NCI-H2227 (cell line): ENCODE measurements at regions not wholly inside any gene's neighbourhood (a gene's known extent, or its start where the extent isn't known, plus 50 kb on each side); places are given as distances from the start of the nearest gene placed in this dataset.
"Not testable (repeated sequence)": the region's sequence is repeated elsewhere in the genome, so short reads cannot be mapped to it uniquely, and the experiment has no call there.

Experiments
- DNase-seq: peaks from one replicate; lab custom pipeline; 2025; ENCODE audit not compliant: unreplicated experiment; lab: John Stamatoyannopoulos, UW

DNA sequence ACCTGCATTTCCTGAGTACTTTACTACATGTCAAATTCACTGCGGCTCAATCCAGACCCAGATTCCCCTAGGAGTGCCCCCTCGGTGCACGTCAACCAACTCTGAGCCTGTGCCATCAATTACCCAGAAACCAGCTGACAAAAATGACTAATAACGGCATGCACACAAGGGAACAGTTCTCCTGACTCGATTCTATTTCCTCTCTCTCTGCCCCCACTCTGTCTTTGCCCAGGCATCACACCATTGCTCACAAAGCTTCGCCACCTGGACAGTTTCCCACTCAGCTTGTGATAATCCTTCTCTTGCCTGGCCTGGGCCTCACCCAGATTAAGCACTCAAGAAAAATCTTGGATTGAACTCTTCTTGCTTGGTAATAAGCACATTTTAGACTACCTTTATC lies 115.3 kb upstream of the NDUFV2 start:
- no peak for DNase-seq

- DNase-seq: peak; percentile 78
Observed at GRCh38 chr18:8988260-8988871, 114.1 kb upstream of the NDUFV2 start.

DNA sequence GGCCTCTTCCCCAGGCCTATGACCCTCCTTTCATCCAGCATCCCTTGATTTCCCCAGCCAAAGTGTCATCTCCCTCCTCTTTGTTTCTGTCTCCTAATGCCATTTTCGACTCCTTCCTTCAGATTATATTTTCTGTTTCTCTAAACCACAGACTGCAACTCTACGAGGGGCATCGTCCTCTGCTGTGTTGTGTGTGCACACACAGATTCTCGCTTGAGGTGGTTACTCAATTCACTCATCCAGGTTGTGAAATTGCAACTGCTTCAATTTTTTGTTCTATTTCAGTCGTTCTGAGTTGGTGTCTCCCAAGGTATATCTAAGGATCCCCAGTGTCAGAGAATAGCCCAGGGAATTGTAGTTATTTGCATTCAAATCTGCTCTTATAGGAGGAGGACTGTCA lies 113.5 kb upstream of the NDUFV2 start:
- no peak for DNase-seq

- no peak for DNase-seq
Observed at GRCh38 chr18:8989855-8990254, 112.6 kb upstream of the NDUFV2 start.

DNA sequence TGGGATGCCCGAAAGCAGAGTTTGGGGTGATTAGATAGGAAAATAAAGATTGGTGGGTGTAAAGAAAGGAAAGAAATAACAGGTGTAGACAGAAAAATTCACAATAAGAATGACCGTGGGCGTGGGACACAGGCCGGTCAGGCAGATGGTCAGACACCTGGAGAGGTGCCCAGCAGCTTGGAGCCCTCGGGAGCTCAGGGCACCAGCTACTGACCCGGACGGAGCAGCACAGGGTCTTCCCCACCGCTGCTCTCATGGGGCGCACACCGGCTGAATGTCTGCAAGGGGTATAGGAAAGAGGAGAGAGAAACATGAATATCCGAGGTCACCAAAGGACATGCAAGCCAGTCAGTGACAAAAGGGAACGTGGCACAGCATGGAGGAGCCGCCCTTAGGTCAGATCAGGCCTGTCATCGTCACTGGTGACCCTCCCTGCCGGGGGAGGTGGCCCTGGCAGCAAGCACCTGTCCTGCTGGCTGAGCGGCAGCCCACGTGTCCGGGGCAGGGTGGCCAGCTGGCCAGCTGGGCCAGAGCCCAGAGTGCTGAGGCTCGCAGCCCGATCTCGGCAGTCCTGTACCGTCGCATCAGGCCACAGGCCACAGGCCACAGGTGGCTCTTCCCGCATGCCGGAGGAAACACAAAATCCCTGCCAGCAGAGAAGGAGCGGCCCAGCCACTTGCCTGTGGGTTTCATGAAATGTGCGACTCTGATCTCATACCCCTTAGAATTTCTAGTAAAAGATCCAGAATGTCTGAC lies 112.0 kb upstream of the NDUFV2 start:
- no peak for DNase-seq

DNA sequence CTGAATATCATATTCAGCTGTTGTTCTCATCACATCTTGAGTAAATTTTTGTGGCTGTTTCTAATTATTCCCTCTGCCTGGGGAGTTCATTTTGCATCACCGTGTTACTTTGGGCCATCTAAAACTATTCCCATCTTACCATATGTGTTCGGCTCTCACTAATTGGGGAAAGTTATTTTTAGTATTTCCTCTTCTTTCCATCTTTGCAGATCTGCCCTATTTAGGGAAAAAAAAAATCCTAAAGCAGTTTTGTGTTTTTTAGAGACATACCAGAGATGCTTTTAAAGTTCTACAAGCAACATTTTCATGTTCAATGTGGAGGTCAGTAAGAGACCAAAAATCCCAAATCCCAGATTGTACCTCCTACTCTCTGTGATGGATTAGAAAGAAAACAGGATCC lies 111.3 kb upstream of the NDUFV2 start:
- no peak for DNase-seq

DNA sequence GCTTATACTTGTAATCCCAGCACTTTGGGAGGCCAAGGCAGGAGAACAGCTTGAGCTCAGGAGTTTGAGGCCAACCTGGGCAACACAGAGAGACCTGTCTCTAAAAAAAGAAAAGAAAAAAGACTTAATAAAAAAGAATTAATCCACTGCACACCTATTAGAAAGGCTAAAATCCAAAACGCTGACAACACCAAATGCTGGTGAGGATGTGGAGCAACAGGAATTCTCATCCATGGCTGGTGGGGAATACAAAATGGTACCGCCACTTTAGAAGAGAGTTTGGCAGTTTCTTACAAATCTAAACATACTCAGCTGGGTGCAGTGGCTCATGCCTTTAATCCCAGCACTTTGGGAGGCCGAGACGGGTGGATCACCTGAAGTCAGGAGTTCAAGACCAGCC lies 110.0 kb upstream of the NDUFV2 start:
- not testable (repeated sequence) for DNase-seq

- DNase-seq: no peak
Observed at GRCh38 chr18:8994603-8995002, 107.9 kb upstream of the NDUFV2 start.

GRCh38 chr18:8995096-8995495 lies 107.4 kb upstream of the NDUFV2 start:
- DNase-seq: no peak

GRCh38 chr18:8996771-8997432 lies 105.6 kb upstream of the NDUFV2 start:
- no peak for DNase-seq

DNA sequence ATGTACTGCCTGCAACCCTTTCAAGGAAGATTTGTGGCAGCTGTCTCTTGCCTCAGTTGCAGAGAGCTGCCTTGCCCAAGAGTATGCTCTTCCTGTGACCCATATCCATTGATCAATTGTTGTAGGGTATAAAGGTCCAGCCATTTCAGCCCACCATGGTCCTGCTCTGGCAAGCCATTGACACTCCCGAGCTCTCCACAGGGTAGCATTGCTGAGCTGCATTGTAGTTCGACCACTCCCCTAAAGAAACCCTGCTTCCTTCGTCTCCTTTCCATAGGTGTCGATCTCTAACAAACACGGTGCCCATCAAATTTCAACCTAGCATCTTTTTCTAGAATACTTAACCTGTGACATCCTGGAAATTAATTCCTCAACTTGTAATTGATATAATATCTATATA lies 104.9 kb upstream of the NDUFV2 start:
- no peak for DNase-seq

DNA sequence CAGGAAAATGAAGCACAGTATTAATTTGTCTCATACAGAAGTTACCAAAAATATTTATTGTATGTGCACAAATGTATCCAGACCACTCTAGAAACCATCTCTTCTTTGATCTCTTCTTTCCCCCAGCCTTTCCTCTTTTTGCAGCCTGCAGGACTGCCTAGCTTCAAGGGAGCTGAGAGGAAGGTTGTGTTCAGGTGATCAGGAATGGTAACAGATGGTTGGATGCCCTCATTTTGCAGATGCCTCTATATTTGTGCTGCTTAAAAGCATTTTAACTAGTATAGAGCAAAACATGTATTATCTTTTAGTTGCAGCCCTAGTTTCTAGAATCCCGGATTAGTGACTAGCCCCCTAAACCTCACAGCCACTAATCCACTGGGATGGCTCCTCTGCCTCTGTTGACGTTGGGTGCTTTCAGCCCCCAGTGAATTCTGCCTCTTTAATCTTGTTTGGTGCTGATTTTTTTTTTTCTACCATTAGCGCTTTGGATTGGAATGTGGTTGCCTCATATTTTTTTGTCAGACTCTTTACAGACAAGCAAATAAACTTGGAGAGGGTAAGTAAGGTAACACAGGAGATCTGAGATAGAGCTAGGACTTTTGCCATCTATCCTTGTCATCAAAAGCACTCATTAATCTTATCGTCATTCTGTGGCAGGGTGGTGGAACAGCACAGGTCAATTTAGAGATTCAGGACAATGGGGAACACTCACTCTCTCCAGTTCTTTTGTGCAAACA lies 103.8 kb upstream of the NDUFV2 start:
- DNase-seq: no peak

DNA sequence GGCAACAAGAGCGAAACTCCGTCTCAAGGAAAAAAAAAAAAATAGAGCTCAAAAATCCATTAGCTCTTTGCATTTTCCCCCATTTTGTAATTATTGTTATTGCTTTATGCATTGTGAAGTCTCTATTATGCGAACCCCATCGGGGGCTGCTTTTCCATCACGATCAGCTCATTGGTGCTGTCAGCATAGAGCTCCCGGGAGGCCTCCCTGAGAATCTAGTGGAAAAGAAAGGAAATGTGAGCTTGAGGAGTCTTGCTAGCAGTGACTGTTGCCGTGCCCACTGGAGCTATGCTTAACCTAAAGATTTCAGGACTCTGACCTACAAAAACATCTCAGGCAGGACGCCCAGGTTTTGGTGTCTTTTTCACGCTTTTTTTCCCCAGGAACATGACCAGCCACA lies 102.6 kb upstream of the NDUFV2 start:
- no peak for DNase-seq

DNA sequence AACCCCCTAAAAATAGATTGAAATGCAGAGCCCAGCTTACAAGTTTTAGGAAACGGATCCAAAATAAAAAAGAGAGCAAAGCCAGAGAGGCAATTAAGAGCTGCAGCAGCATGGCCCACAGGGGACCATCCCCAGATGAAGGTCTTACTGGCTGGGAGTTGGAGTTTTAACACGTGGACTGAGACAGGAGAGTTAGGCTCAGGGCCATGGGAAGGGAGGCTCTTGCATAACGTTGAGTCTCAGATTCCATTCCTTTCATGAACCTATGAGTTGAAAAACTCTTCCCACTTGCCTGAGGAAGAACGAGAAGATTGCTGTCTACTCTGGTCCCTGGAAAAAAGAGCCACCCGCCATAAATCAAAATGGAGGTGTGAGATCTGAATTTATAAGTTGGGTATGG lies 101.8 kb upstream of the NDUFV2 start:
- no peak for DNase-seq

- no peak for DNase-seq
Observed at GRCh38 chr18:9001209-9001608, 101.3 kb upstream of the NDUFV2 start.

- no peak for DNase-seq
Observed at GRCh38 chr18:9003406-9004100, 98.9 kb upstream of the NDUFV2 start.

DNA sequence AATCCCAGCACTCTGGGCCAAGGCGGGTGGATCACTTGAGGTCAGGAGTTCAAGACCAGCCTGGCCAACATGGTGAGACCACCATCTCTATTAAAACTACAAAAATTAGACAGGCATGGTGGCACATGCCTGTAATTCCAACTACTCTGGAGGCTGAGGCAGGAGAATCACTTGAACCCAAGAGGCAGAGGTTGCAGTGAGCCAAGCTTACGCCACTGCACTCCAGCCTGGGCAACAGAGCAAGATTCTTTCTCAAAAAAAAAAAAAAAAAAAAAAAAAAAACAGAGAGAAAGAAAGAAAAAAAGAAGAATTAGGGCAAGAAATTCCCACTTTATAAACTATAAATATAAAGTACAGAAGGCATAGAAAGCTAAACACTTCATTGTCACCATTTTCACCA lies 98.2 kb upstream of the NDUFV2 start:
- DNase-seq: not testable (repeated sequence)

GRCh38 chr18:9007700-9008099 lies 94.8 kb upstream of the NDUFV2 start:
- not testable (repeated sequence) for DNase-seq

DNA sequence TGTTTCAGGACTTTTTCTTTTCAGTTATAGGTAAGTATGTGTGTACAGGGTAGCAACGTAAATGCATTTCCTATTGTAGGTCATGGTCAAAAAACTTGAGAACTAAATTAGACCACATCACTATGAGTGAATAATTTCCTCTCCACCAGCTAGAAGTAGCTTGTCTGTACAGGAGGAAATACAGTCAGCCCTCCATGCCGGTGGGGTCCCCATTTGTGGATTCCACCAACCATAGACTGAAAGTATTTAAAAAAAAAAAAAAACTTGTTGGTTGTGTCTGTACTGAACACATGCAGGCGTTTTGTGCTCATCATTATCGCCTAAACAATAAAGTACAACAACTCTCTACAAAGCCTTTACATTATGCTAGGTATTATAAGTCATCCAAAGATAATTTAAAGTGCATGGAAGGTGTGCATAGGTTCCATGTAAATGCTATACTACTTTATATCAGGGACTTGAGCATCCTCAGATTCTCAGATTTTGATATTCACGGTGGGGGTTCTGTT lies 94.2 kb upstream of the NDUFV2 start:
- DNase-seq: no peak

DNA sequence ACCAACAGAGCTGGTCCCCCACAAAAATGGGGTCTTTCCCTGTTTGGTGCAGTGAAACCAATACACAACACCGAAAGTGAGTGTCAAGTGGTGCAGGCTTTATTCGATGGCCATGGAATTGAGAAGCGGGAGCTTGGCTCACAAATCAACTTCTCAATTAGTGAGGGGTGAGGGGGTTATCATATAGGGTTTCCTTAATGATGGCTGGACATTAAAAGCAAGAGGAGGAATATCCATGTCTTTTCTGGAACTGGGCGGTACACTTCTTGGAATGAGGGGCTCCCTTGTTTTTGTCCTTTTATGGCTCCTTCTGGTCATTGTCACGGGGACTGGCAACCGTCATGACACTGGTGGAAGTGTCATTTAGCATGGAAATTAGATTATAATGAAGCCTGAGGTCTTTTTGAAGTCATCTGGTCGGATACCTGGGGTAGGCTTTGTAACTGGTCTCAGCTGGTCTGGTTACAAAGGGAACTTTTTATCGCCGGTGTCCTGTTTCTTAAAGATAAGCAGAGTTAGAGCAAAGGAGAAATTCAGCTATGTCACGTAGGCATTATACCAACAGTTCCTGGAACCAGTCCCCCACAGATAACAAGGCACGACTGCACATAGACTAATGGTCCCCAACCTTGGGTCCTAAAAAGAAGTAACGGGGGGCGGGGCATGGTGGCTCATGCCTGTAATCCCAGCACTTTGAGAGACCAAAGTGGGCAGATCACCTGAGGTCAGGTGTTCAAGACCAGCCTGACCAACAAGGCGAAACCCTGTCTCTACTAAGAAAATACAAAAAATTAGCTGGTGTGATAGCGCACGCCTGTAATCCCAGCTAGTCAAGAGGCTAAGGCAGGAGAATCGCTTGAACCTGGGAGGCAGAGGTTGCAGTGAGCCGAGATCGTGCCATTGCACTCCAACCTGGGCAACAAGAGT lies 93.5 kb upstream of the NDUFV2 start:
- no peak for DNase-seq
